GM18867 (cell line): ENCODE measurements at regions not wholly inside any gene's neighbourhood (a gene's known extent, or its start where the extent isn't known, plus 50 kb on each side); places are given as distances from the start of the nearest gene placed in this dataset.

Source experiments
- ATAC-seq: cut with Tn5 transposase; IDR thresholded peaks from one replicate; pipeline ENCODE4 v1.9.1; 2021; ENCODE audit warnings: mild to moderate bottlenecking, moderate library complexity; ENCODE audit not compliant: unreplicated experiment

DNA sequence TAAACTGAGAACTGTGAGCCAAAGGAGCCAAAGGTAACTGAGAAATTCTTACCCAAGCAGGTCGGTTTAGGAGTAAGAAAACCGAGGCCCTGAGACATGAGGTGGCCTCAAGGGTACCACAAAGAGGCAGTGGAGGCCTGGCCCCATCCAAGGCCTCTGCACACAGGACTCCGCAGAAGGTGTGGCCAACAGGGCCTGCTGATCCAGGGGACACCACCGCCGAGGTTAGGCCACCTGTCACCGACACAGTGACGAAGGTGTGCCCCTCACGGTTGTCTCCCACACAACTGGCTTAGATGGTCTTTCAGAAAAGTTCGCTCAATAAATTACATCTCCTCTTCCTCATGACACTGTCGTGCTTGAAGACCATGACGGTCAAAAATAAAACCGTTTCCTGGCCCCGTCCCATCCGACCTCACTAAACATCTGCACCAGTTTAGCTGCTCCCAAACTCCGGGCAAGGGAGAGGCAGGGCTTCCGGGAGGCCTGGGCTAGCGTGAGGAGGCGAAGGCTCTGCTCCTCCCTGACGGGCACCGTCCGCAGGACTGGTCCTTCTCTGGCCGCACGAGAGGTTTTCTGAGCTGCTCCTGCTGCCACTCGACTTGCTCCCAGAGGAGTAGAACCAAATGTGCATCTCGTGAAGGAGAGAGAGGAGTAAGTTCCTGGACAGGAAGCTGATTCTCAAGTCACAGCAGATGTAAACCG lies 442.0 kb downstream of the EIPR1 start:
- no peak for ATAC-seq

DNA sequence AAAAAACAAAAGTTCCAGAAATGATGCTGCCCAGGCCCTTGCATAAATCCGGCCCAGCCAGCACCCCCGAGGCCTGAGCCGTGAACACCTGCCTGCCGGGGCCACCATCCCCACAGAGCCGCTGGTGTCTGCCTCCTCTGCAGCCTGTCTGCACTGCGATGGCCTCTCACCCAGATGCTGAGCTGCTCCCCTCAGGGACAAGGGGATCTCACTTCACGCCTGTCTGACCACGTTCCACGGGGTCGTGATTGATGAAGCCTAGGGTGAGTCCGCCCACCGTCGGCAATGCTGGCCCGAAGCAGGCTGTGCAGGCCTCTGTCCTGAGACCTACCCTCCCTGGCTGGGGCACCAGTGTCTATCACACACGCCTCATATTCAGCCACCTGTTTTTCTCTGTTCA lies 444.2 kb downstream of the EIPR1 start:
- no peak for ATAC-seq

DNA sequence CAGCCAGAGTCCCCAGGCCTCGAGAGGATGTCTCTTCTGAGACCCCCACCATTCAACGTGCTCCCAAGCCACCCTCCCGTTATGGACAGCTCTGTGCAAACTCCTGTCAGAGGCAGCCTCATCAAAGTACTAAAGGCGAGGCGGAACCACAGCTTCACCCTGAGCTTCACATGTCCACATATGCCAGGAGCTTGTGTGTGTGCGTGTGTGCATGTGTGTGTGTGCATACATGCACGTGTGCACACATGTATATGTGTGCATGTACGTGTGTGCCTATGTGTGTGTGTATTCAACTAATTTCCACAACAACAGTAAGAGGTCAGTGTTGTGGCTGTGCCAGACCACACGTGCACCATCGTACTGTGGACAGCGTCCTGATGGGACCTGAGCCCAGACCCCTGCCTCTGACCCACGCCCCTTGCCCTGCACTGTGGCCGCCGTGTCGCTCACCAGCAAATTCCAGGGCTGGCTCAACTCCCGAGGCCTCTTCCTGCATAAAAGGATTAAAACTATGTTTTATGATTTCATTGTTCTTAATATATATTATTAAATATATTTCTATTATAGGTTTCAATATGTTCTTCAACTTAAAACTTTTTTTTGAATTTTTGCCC lies 444.8 kb downstream of the EIPR1 start:
- ATAC-seq, result no peak

DNA sequence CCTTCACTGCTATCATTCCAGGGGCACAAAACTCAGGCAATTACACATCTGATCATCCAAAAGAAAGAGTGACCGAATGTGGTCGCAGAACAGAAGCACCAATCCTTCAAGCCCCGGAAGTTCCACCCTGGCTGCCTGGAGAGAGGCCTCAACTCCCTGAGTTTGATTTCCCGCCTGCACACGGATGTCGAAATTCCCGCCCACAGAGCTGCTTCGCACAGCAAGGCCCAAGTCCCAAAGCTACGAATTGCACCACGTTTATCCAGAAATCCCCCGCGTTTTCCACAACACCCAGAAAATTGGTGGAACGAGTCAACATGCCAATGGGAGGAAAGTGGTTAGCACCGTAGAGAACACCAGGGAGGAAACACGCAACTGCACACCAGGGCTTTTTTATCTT lies 445.4 kb downstream of the EIPR1 start:
- no peak for ATAC-seq

DNA sequence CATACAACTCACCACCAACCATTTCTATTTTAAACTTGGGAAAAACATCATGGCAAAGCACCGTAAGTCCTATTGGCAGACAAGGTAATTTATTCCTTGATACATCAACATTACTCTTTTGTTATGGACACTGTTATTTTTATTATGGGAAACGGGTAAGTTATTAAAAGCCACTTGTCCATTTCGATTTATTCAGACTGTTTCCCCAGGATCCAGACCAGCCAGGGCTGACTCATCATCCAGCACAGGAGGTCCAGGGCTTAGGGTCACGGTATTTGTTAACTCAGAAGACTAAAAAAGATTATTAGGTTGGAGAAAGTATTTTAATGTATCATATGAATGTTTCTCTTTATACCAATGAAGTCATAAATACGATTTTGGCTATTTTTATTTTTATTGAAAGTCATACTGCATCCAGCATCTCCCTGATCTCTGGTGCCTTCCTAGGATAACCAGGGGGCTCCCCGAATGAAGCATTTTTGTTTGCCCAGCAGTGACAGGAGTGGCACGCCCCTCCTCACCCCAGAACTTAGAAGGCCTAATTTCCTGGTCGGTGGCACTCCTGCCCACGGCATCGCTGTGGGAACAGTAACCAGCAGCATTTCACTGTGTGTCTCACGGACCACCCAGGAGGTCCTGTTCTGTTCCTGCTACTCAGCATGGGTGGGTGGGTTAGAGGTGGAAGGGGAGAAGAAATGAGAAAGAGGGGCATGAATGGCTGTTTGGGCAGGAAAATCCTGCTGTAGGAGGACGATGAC lies 446.1 kb downstream of the EIPR1 start:
- no peak for ATAC-seq

DNA sequence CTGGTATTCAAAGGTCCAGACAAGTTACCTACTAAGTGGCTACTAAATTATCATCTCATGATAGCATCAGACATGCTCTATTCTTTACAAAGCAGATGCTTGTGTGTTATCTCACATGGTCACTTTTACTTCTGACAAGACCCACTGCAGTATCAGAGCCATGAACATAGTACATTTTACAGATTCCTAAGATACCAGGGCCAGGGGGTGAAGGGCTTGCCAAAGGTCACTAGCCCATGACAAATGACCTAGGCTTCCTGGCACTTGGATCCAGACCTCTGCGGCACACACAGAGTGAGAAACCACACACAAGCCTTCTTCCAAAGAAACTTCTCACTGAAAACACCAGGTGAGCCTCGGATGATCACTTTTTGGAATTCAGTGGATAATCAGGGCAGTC lies 446.8 kb downstream of the EIPR1 start:
- no peak for ATAC-seq

DNA sequence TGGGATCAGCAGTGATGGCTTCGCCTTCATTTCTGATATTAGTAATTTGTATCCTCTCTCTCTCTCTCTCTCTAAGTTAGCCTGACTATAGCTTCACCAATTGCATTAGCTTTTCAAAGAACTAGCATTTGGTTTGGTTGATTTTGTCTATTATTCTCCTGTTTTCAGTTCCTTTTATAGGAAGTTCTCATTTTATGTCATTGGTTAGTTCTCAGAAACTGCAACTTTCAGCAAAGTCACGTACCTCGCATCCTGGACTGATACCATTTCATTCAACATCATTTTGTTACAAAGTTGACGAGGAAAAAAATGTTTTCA lies 450.8 kb downstream of the EIPR1 start:
- peak; percentile 39 for ATAC-seq

DNA sequence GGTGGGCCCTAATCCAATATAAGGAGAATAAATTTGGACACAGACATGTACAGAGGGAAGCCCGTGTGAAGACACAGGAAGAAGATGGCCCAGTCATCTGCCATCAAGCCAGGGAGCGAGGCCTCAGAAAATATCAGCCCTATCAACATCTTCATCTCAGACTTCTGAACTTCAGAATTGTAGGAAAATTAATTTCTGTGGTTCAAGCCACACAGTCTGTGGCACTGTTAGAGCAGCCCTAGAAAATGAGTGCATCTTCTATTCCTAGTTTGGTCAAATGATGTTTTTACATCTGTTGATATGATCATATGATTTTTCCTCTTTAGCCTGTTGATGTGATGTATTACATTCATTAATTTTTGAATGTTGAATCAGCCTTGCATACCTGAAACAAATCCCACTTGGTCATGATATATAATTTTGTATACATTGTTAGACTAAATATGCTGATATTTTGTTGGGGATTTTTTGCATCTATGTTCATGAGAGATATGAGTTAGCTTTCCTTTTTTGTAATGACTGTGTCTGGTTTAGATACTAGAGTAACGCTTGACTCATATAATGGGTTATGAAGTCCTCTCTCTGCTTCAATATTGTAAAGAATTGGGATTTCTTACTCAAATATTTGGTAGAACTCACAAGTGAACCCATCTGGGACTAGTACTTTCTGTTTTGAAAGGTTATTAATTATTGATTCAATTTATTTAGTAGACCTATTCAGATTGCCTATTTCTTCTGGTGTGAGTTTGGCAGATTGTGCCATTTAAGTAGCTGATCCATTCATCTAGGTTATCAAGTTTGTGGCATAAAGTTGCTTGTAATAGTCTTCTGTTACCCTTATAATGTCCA lies 451.4 kb downstream of the EIPR1 start:
- ATAC-seq, result peak; percentile 81

DNA sequence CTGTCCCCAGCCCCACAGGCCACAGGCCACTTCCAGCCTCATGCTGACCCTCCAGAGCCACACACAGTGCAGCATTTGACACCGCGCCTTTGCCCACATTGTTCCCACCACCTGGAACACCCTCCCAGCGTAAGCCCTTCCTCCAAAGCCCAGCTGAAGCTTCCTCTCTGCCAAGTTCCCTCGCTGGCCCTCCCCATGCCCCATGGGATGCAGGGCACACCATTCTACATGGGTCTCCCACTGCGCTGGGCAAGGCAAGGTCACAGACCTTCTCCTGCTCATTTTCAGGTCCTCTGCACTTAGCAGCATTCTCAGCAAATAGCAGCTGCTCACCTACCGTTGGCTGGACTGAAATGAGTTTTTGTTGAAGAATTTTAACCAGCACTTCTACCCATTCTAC lies 455.5 kb downstream of the EIPR1 start:
- ATAC-seq, result no peak

DNA sequence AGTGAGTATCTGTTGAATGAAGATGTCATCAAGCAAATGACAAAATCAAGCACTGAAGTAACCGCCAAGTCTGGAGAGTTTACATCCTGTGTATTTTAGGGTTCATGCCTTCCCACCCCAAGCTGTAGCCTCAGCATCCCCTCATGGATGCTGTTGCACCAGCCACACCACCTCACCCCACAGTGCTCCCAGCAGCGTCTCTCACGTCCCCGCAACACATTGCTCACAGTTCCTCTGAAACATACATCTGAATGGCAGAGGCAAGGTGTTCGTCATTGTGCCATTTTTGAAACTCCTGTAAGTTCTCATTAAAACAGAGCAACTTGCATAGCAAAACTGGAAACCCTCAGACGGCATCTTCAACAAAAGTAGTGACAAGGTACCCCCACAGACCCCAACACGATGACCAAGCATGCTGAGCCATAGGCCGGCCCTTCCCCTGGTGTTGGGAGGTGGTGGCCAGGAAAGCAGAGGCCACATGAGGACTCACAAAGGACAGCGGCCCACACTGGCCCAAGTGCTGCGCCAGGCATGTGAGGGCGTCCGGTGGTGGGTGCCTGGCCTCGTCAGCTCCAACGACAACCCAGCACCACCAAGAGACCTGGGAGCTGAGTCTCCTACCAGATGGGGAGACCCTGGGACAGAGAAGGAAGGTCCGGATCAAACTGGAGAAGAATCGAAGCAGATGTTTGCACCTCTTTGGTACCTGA lies 456.5 kb downstream of the EIPR1 start:
- ATAC-seq, result no peak

DNA sequence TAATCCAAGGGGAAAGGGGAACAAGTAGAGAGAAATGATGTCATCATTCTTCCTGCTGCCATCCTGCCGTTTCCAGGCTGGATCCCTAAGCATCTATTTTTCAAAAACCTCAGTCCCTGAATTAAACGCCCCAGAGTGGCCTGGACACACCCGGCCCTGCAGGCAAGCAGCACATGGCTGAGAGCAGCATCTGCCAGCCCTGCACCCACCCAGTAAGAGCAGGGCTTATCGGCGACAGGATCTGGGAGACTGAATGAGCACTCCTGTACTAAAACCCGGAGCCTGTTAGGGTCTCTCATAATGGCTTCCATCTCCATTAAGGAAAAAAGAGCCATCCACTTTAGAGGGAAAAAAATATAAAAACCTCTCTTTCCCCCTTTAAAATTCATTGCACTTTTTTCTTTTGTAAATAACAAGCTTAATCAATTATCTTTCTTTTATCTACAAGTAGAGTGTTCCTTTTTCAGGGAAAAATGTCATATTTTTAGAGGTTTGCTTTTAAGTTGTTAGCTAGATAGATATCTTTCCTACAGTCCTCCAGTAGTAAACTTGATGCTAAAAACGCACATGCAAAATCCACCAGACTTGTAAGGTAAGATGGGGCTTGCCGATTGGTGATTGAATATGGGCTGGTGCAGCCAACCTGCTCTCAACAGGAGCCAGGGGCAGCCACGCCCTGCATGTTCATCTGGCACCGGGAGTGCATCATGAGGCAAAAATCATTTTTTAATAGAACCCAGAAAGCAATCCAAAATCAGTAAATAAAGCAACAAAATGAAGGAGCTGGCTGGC lies 457.8 kb downstream of the EIPR1 start:
- no peak for ATAC-seq

DNA sequence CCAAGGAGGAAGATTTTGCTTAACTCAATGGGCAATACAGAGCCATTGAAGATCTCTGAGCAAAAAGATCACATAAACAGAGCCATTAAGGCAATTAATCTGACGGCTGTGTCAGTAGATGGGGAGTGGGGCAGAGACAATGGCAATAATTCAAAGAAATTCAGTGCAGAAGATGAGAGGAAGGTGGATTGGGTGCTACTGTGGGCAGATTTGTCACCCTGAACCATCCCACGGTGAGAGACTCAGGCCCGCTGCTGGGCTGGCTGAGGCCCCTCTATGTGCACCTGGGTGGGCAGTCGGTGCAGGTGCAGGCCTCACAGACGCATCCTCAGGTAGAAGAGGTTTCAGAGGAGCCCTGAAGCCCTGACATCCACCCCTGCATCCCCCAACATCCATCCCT lies 458.6 kb downstream of the EIPR1 start:
- no peak for ATAC-seq

DNA sequence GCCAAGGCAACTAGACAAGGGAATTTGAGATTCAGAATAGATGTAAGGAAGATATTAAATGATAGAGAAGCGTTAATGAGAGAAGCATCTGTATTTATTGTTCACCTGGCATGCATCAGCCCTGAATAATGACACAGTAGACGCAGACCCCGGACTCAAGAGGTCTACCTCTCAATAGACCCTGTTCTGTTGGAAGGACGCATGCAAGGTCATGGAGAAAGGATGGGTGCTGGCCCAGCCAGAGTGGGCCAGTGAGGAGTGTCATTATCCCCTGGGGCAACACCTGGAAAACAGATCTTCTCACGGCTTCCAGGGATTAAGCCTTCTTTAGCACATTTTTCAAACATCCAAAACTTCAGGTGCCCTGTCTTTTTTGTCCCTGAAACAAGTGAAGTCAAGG lies 461.0 kb downstream of the EIPR1 start:
- ATAC-seq, result no peak

DNA sequence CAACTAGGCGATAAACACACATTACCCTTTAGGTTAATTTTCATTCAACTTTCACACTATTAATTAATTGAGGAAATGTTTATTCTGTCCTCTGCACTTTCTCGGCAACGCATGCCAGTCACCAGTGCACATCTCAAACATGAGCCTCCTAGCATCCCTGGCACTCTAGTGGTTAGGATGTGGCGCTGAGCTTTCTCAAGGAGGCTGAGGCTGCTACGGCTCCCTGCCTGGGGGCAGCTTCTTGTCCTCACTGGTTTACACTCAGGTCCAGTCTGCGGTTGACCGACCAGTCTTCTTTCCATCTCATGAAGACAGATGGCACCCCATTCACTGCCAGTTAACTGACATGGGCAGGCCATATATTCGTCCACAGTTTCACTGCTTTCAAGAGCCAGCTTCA lies 463.4 kb downstream of the EIPR1 start:
- ATAC-seq, result no peak

DNA sequence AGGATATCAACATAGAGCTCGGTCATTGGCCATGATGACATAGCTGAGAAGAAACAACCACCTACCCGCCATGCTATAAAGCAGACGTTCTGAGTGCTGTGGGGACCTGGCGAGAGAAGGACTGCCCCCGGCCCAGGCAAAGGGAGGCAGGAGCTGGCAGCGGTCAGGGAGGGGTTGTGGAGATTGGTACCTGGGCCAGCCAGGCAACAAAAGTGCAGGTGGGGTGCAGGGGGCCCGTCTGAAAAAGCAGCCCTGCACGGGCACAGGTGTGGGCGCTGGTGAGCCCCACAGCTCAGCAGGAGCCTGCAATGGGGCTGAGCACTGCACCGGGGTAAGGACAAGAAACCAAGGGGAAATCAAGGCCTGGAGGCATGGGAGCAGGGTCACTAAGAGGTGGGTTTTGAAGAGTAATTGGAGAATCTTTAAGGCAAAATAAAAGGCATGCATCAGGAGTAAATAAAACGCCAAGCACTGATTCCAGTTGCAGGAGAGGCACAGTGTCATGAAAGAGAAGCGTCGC lies 464.0 kb downstream of the EIPR1 start:
- ATAC-seq, result no peak

DNA sequence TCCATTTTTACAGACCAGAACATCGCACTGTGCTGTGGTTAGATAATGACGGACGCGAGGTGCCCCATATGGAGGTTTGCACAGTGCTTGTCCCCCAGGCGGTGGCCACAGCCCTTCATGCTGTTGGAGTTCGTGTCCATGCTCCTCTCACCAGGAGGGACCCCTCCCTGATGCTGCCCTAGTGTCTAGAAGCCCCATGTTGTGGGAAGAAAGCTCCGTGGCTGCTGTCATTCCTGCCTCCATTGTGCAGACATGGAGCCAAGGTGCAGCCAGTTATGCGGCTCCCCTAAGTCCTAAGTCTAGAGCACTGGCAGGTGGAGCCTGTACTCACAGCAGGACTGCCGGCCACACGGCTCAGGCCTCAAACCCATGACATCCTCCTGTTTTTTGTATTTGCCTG lies 464.9 kb downstream of the EIPR1 start:
- ATAC-seq, result no peak

DNA sequence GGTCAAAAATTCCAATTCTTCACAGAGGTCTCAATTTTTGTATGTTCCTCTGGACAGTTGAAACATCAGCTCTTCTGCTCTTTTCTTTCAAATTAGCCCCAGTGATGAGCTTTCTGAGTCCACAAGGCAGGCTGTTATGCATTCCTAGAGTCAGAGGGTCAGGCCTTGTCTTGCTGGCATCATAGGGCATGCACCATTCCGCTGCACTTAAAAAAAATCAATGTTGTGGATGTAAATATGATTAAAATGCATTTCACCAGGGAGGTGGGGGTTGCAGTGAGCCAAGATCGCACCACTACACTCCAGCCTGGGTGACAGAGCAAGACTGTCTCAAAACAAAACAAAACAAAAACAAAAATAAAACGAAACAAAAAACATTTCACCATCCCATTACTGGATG lies 465.3 kb downstream of the EIPR1 start:
- ATAC-seq, result no peak

DNA sequence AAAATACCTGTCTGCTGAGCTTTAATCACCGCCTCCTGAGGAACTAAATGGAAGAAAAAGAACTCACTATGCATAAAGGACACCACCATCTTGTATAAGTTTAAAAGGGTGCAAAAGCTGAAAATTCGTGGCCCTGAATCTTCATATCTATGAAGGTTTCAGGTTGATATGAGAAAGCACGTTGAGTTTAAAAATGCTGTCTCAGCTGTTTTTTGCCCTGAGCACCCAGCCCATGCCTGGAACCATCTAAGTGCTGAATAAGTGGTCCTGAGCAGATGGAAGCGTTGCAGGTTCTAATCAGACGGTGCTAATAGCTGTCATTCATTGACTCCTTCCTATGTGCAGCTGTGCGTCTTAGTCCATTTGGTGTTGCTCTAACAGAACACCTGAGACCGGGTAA lies 467.4 kb downstream of the EIPR1 start:
- no peak for ATAC-seq

DNA sequence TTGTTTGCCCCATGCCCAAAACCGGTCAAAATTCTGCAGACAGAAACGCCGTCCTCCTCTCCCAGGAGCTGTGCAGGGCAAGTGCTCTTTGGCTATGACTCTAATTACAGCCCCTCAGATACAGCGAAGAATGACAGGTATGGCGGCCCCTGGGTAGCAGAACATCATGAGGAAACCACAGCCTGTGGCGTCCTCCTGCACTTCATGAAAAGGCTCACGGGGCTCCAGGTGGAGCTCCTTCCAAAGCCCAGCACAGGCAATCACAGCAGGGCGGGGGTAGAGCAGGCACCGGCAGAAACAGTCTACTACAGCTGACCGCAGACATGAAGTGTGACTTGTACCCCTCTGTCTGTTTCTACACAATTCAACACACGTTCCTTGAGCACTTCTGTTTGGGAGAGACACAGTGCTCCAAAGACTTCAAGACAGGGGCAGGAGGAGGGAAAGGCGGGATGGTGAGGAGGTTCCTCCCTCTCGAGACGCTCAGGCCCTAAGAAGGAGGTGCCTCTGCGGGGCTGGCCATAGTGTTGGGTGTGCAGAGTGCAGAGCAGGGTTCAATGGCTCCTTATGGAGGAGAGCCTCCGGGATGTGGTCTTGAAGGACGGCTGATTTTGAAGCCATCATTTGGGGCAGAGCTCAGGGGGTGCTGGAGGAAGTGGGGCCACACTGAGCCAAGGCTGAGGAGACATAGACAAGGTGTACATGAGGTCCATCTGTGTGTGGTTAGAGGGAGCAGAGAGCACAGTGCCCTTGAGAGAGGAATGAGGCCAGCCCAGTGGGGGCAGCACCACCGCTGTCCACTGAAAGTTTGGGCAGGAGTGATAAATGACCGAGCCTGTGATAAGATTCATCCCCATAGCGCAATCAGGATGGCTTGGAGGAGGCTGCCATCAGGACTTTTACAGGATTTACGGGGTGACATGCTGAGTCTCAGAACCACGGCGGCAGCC lies 468.3 kb downstream of the EIPR1 start:
- ATAC-seq, result no peak
